ENCODE measurements at regions not wholly inside any gene's neighbourhood (a gene's known extent, or its start where the extent isn't known, plus 50 kb on each side); places are given as distances from the start of the nearest gene placed in this dataset.

DNA sequence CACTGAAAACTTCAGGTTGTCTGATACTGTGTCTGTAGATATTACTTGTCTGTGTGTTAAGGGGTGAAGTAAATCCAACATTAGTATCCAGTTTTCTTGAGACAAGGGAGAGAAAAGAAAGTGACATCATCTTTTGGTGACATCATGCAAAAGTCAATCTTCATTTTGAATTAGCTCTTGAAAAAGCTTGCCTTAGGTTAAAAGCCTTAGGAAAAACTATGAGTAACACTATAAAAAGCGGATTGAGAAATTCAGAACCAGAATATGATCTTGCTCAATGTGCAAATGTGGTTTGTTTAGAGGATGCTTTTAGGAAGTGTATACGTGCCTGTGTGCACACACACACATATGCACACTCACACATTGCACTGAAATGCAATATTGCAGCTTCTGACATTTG lies 345.8 kb upstream of the CASK start:
- TF ChIP-seq RAD21 (IDR thresholded peaks at IDR 0.05; ENCODE audit: low read depth), result no peak
- no peak for TF ChIP-seq MAX (IDR thresholded peaks at IDR 0.05)
- TF ChIP-seq ZBTB7A (IDR thresholded peaks at IDR 0.05; ENCODE audit: low read depth), result no peak
- TF ChIP-seq CEBPB (IDR thresholded peaks at IDR 0.05), result no peak
- no peak for TF ChIP-seq TCF12 (IDR thresholded peaks at IDR 0.05; ENCODE audit: low read depth)
- TF ChIP-seq YY1 (IDR thresholded peaks at IDR 0.05; ENCODE audit: low read depth), result no peak
- TF ChIP-seq REST (IDR thresholded peaks at IDR 0.05; ENCODE audit: low read depth), result no peak
- TF ChIP-seq TAF1 (IDR thresholded peaks at IDR 0.05; ENCODE audit: low read depth), result no peak
- TF ChIP-seq CREB1 (IDR thresholded peaks at IDR 0.05; ENCODE audit: low read depth), result no peak
- no peak for TF ChIP-seq EP300 (IDR thresholded peaks at IDR 0.05; ENCODE audit: borderline replicate concordance)
